Transverse colon (tissue), 3 donors: ENCODE measurements at regions not wholly inside any gene's neighbourhood (a gene's known extent, or its start where the extent isn't known, plus 50 kb on each side); places are given as distances from the start of the nearest gene placed in this dataset.
A peak's percentile ranks its signal among the peaks of the same experiment; 100 is the strongest.

ENCODE experiments used
- CTCF ChIP-seq, 5 experiments: fragments of 200-600 bp in 3 of 5; fragments of 450-650 bp in 2 of 5; sonication (generic) in 3 of 5; IDR thresholded peaks; 1 replicate in 2 of 5; 2 replicates in 3 of 5; pipeline ENCODE4 v1.5.1; 2016 to 2017; ENCODE audit warnings: antibody characterized with exemption in 5 of 5, inconsistent platforms in 3 of 5, mild to moderate bottlenecking in 2 of 5, moderate library complexity in 1 of 5
- EP300 ChIP-seq: sonication (generic); formaldehyde crosslinking; IDR thresholded peaks from one replicate; pipeline ENCODE4 v1.6.1; 2017; ENCODE audit warnings: antibody characterized with exemption, low read depth
- POLR2A ChIP-seq: fragments of 450-650 bp; IDR thresholded peaks from one replicate; pipeline ENCODE4 v1.6.1; 2016; ENCODE audit warnings: antibody characterized with exemption, mild to moderate bottlenecking, moderate library complexity

- TF ChIP-seq POLR2A (no peak), CTCF (IDR thresholded peaks at IDR 0.05) (no peak), EP300 (peak; percentile 55)
Measured at GRCh38 chr7:131225619-131226513, 101.8 kb upstream of the MKLN1 start.
